BJ (cell line): ENCODE measurements at regions not wholly inside any gene's neighbourhood (a gene's known extent, or its start where the extent isn't known, plus 50 kb on each side); places are given as distances from the start of the nearest gene placed in this dataset.

ENCODE experiments used
- CTCF ChIA-PET: fragments of 350-600 bp; formaldehyde crosslinking; extraction: SDS; loops from one replicate; lab custom pipeline; 2021; ENCODE audit warnings: antibody characterized with exemption, inconsistent platforms; lab: Yijun Ruan, JAX
- POLR2A ChIA-PET: fragments of 300-600 bp; sonication (Branson Sonifier 250); formaldehyde crosslinking; extraction: SDS; loops from one replicate; lab custom pipeline; 2021; ENCODE audit warnings: antibody characterized with exemption; lab: Charles Lee
- DNase-seq: peaks from one replicate; pipeline ENCODE4 v3.0.0-alpha.2; 2011; ENCODE audit warnings: low read depth
- H3K27me3 ChIP-seq: 2 replicates; pipeline ENCODE4 v1.6.0; 2011; ENCODE audit warnings: low read length; ENCODE audit not compliant: control insufficient read depth, insufficient read depth
- H3K36me3 ChIP-seq: 2 replicates; pipeline ENCODE4 v1.5.1; 2011; ENCODE audit warnings: low read length; ENCODE audit not compliant: control insufficient read depth, insufficient read depth
- H3K4me3 ChIP-seq: 2 replicates; pipeline ENCODE4 v1.5.1; 2011; ENCODE audit warnings: low read depth, mild to moderate bottlenecking, control low read depth, low read length
- CTCF ChIP-seq: IDR thresholded peaks from 2 replicates; pipeline ENCODE4 v1.5.1; 2011; ENCODE audit warnings: low read depth, mild to moderate bottlenecking, control low read depth, inconsistent platforms, low read length, moderate library complexity; ENCODE audit not compliant: insufficient read depth

DNA sequence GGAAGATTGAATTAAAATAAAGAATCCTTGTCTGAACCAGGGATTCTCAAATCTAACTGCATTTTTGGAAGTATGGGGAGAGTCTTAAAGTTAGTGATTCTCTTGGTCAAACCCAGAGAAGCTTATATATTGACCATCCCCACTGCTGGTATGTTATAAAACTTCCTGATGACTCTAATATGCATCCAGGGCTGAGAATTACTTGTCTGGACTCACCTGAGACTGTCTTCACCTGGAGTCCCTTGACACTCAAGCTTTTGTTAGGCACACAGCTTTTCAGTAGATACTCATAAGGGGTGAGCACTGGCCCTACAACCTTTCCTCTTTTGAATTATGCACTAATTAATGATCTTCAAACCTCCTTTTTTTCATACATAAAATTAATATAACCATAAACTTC lies 149.6 kb upstream of the GULP1 start:
- Histone ChIP-seq H3K36me3 (no peaks in the 10 kb centered on the region), H3K4me3 (no peak overlapping the region), H3K27me3 (no peaks in the 10 kb centered on the region)
- ChIA-PET CTCF (no interaction called here), POLR2A (interaction anchor here (0.6 kb wide), 1 partner anchor 33 kb away, joined by 4 read pairs; no protein-coding TSS in a partner anchor)
- no peak for DNase-seq
- no peak for TF ChIP-seq CTCF

DNA sequence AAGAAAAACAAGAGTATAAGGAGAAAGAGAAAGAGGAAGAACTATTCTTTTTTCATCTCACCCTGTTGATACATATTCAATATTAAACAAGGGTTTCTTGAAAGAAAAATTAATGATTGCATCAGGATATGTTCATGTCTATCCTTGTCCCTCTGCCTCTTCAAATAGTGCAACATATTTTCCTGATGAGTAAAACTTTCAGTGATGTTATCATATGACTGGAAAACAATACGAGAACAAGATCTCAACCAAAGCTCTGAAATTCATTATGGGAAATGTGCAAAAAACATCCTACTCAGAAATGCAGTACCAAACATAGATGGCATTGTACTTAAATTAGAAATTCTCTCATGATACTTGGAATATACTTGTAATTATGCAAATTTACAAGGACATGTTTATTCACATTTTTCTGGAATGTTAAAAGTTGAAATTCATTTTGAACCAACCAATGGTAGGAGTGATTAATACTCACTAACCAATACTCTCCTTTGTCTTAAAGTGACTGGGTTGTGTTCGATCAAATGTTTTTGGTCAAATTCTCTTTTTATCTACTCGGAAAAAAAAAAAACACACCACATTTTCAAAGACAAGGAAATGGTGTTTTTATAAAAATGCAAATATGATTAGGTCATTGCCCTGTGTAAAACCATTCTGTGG lies 148.9 kb upstream of the GULP1 start:
- Histone ChIP-seq H3K4me3 (no peak overlapping the region), H3K27me3 (no peaks in the 10 kb centered on the region), H3K36me3 (no peaks in the 10 kb centered on the region)
- ChIA-PET CTCF (no interaction called here), POLR2A (interaction anchor here (0.6 kb wide), 1 partner anchor 34 kb away, joined by 4 read pairs; no protein-coding TSS in a partner anchor)
- no peak for TF ChIP-seq CTCF
- DNase-seq, result peak; percentile 34

- no peak for DNase-seq
- no peaks in the 10 kb centered on the region for H3K27me3 ChIP-seq
- H3K36me3 ChIP-seq, result no peaks in the 10 kb centered on the region
- no peak overlapping the region for H3K4me3 ChIP-seq
- no peak for TF ChIP-seq CTCF
- POLR2A ChIA-PET, result no interaction called here
- CTCF ChIA-PET, result no interaction called here
Measured at GRCh38 chr2:188145885-188146284, 145.8 kb upstream of the GULP1 start.

DNA sequence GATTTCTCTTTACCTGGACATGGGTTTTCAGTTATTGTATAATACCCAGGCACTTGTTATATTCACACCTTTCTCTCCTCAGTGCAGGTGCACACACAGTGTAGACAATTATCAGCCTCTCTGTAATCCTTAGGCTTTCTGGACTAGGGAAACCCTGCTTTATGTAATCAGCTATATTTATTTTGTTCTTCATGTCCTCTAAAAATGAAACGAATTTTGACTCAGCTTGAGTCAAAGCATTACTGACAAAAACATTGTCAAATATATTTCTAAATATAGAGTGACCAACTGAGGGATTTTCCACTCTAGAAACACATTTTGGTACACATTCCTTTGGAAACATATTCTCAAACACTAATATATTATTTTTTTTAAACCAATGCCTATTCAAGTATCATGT lies 144.8 kb upstream of the GULP1 start:
- CTCF ChIA-PET, result no interaction called here
- POLR2A ChIA-PET, result no interaction called here
- Histone ChIP-seq H3K36me3 (no peaks in the 10 kb centered on the region), H3K4me3 (no peak overlapping the region), H3K27me3 (no peaks in the 10 kb centered on the region)
- DNase-seq, result no peak
- no peak for TF ChIP-seq CTCF

GRCh38 chr2:188151670-188152069 lies 140.0 kb upstream of the GULP1 start:
- TF ChIP-seq CTCF, result no peak
- H3K36me3 ChIP-seq, result no peaks in the 10 kb centered on the region
- no peak for DNase-seq
- ChIA-PET POLR2A (no interaction called here), CTCF (no interaction called here)
- H3K27me3 ChIP-seq, result no peaks in the 10 kb centered on the region
- no peak overlapping the region for H3K4me3 ChIP-seq
